Sigmoid colon (tissue), 6 donors: ENCODE measurements at regions not wholly inside any gene's neighbourhood (a gene's known extent, or its start where the extent isn't known, plus 50 kb on each side); places are given as distances from the start of the nearest gene placed in this dataset.

Experiments used
- DNase-seq: peaks from one replicate; pipeline ENCODE4 v3.0.0-alpha.2; 2019
- H3K27ac ChIP-seq, 4 donors: fragments of 200-600 bp; sonication (generic); one replicate each; pipeline ENCODE4 v1.5.1; 2016 to 2019; ENCODE audit warnings: mild to moderate bottlenecking in 1 of 4
- H3K27me3 ChIP-seq, 3 donors: fragments of 200-600 bp; sonication (generic); one replicate each; pipeline ENCODE4 v1.5.1; 2019; ENCODE audit warnings: mild to moderate bottlenecking in 1 of 3
- H3K36me3 ChIP-seq, 4 donors: fragments of 200-600 bp; sonication (generic); one replicate each; pipeline ENCODE4 v1.5.1; 2016 to 2019
- H3K4me1 ChIP-seq, 4 donors: fragments of 200-600 bp; sonication (generic); one replicate each; pipeline ENCODE4 v1.5.1; 2017 to 2019
- H3K4me3 ChIP-seq, 4 donors: fragments of 200-600 bp; sonication (generic); one replicate each; pipeline ENCODE4 v1.5.1; 2017 to 2019; ENCODE audit warnings: mild to moderate bottlenecking in 2 of 4, moderate library complexity in 1 of 4
- H3K9me3 ChIP-seq, 4 donors: fragments of 200-600 bp in 3 of 4; sonication (generic) in 3 of 4; one replicate each; pipeline versions ENCODE4 v1.5.1 to v1.6.1; 2013 to 2019
- CTCF ChIP-seq, 4 experiments: fragments of 450-650 bp in 3 of 4; fragments of 200-600 bp in 1 of 4; IDR thresholded peaks; one replicate each; pipeline ENCODE4 v1.5.1; 2016 to 2019; ENCODE audit warnings: antibody characterized with exemption in 4 of 4, mild to moderate bottlenecking in 3 of 4, moderate library complexity in 2 of 4
- EP300 ChIP-seq, 4 donors: sonication (generic); formaldehyde crosslinking; IDR thresholded peaks; one replicate each; pipeline ENCODE4 v1.6.1; 2017; ENCODE audit warnings: antibody characterized with exemption in 4 of 4
- POLR2A ChIP-seq, 2 donors: fragments of 450-650 bp; IDR thresholded peaks; one replicate each; pipeline ENCODE4 v1.6.1; 2016; ENCODE audit warnings: antibody characterized with exemption in 2 of 2, mild to moderate bottlenecking in 2 of 2, moderate library complexity in 2 of 2
- POLR2AphosphoS5 ChIP-seq, 4 donors: sonication (generic); formaldehyde crosslinking; IDR thresholded peaks; one replicate each; pipeline ENCODE4 v1.6.1; 2017; ENCODE audit warnings: antibody characterized with exemption in 4 of 4
- WGBS, 2 donors: extraction: QIAGEN DNeasy Blood & Tissue Kit; methylation state at CpG; one replicate each; pipeline ENCODE4 v1.1.7; 2013; 5-methylcytosine and 5-hydroxymethylcytosine counted together
- intact Hi-C: fragments of 100-400 bp; cut with DNase I; formaldehyde crosslinking; loops from one replicate; pipeline ENCODE4 v1.15.1; 2023
- donor health status: healthy with polysubstance abuse.
- donor health status: healthy.

- no peaks in the 10 kb centered on the region for H3K36me3 ChIP-seq
- peaks cover 0 to 4% (median 0%) of the 10 kb centered on the region in 4 donors for H3K9me3 ChIP-seq
- DNase-seq = no peak
- peaks cover 0 to 13% (median 0%) of the 10 kb centered on the region in 3 donors for H3K27me3 ChIP-seq
- no peak overlapping the region for H3K27ac ChIP-seq
- H3K4me3 ChIP-seq = no peak overlapping the region
- intact Hi-C loops = no loop called here
- TF ChIP-seq POLR2A (IDR thresholded peaks at IDR 0.05) (no peak), POLR2AphosphoS5 (IDR thresholded peaks at IDR 0.05) (no peak), CTCF (IDR thresholded peaks at IDR 0.05) (no peak), EP300 (IDR thresholded peaks at IDR 0.05) (no peak)
- 32 to 60% methylated on average over 11 of the region's 11 CpGs for WGBS, 2 donors
- H3K4me1 ChIP-seq = no peaks in the 10 kb centered on the region
Observed at GRCh38 chr20:51230727-51231126, 207.8 kb upstream of the KCNG1 start.

- no peak overlapping the region for H3K4me3 ChIP-seq
- TF ChIP-seq POLR2A (IDR thresholded peaks at IDR 0.05) = no peak
- no peak for TF ChIP-seq EP300 (IDR thresholded peaks at IDR 0.05)
- TF ChIP-seq POLR2AphosphoS5 (IDR thresholded peaks at IDR 0.05) = no peak
- no peak for TF ChIP-seq CTCF (IDR thresholded peaks at IDR 0.05)
- H3K4me1 ChIP-seq = no peaks in the 10 kb centered on the region
- intact Hi-C loops = loop anchor here (10.0 kb wide), 1 partner anchor 64 kb away; no protein-coding TSS in a partner anchor
- H3K27me3 ChIP-seq = peaks cover 0 to 11% (median 0%) of the 10 kb centered on the region in 3 donors
- DNase-seq = no peak
- H3K9me3 ChIP-seq = peaks cover 0 to 4% (median under 1%) of the 10 kb centered on the region in 4 donors
- no peaks in the 10 kb centered on the region for H3K36me3 ChIP-seq
- no peak overlapping the region for H3K27ac ChIP-seq
Observed at GRCh38 chr20:51228763-51229162, 205.9 kb upstream of the KCNG1 start.

GRCh38 chr20:51227744-51228143 is 204.8 kb upstream of the KCNG1 start:
- no peak for DNase-seq
- no peak overlapping the region for H3K4me3 ChIP-seq
- TF ChIP-seq CTCF (IDR thresholded peaks at IDR 0.05) (no peak), POLR2A (IDR thresholded peaks at IDR 0.05) (no peak), EP300 (IDR thresholded peaks at IDR 0.05) (no peak), POLR2AphosphoS5 (IDR thresholded peaks at IDR 0.05) (no peak)
- 86 to 90% methylated on average over 3 of the region's 3 CpGs for WGBS, 2 donors
- H3K9me3 ChIP-seq = peaks cover 0 to 4% (median 0%) of the 10 kb centered on the region in 4 donors
- H3K27me3 ChIP-seq = peaks cover 0 to 5% (median 0%) of the 10 kb centered on the region in 3 donors
- no peaks in the 10 kb centered on the region for H3K4me1 ChIP-seq
- H3K36me3 ChIP-seq = no peaks in the 10 kb centered on the region
- no peak overlapping the region for H3K27ac ChIP-seq
- intact Hi-C loops = loop anchor here (10.0 kb wide), 1 partner anchor 63 kb away; no protein-coding TSS in a partner anchor

- Histone ChIP-seq H3K9me3 (peaks cover 0 to 4% (median 0%) of the 10 kb centered on the region in 4 donors), H3K4me1 (no peaks in the 10 kb centered on the region), H3K4me3 (no peak overlapping the region), H3K27ac (no peak overlapping the region), H3K36me3 (no peaks in the 10 kb centered on the region), H3K27me3 (peaks cover 0 to 36% (median 23%) of the 10 kb centered on the region in 3 donors)
- DNase-seq = no peak
- WGBS, 2 donors = 55 to 80% methylated on average over 8 of the region's 8 CpGs
- TF ChIP-seq POLR2AphosphoS5 (IDR thresholded peaks at IDR 0.05) (no peak), POLR2A (IDR thresholded peaks at IDR 0.05) (no peak)
- intact Hi-C loops = loop anchor here (10.0 kb wide), 1 partner anchor 58 kb away; no protein-coding TSS in a partner anchor
Observed at GRCh38 chr20:51223183-51223720, 200.3 kb upstream of the KCNG1 start.

- no peak for DNase-seq
- no peak overlapping the region for H3K4me3 ChIP-seq
- no peaks in the 10 kb centered on the region for H3K36me3 ChIP-seq
- H3K9me3 ChIP-seq = peaks cover 0 to 11% (median 0%) of the 10 kb centered on the region in 4 donors
- H3K27ac ChIP-seq = no peak overlapping the region
- peaks cover 0 to 36% (median 23%) of the 10 kb centered on the region in 3 donors for H3K27me3 ChIP-seq
- no peak for TF ChIP-seq EP300 (IDR thresholded peaks at IDR 0.05)
- TF ChIP-seq CTCF (IDR thresholded peaks at IDR 0.05) = no peak
- no peak for TF ChIP-seq POLR2AphosphoS5 (IDR thresholded peaks at IDR 0.05)
- TF ChIP-seq POLR2A (IDR thresholded peaks at IDR 0.05) = no peak
- intact Hi-C loops = loop anchor here (10.0 kb wide), 1 partner anchor 57 kb away; no protein-coding TSS in a partner anchor
- 19 to 26% methylated on average over 15 of the region's 15 CpGs for WGBS, 2 donors
- no peaks in the 10 kb centered on the region for H3K4me1 ChIP-seq
Observed at GRCh38 chr20:51221791-51222408, 199.0 kb upstream of the KCNG1 start.
